ENCODE measurements at regions not wholly inside any gene's neighbourhood (a gene's known extent, or its start where the extent isn't known, plus 50 kb on each side); places are given as distances from the start of the nearest gene placed in this dataset.

- in situ Hi-C loops (cut with MboI), result no loop called here
- Histone ChIP-seq H3F3A (ENCODE audit: insufficient read depth) (no peaks in the 10 kb centered on the region), H4K20me1 (ENCODE audit: insufficient read depth) (no peaks in the 10 kb centered on the region), H2AFZ (no peak overlapping the region), H3K9me2 (ENCODE audit: insufficient read depth) (no peaks in the 10 kb centered on the region), H3K4me3 (no peak overlapping the region), H3K27ac (no peak overlapping the region), H3K4me1 (ENCODE audit: insufficient read depth) (peaks cover 10% of the 10 kb centered on the region; the same call in 1 of the 2 replicates), H3K79me2 (ENCODE audit: insufficient read depth) (no peaks in the 10 kb centered on the region), H3K9me3 (ENCODE audit: low read depth) (no peaks in the 10 kb centered on the region), H3K27me3 (replicated peaks; ENCODE audit: insufficient read depth) (no peaks in the 10 kb centered on the region), H3K4me2 (ENCODE audit: unreplicated experiment) (no peak overlapping the region), H3K9ac (no peak overlapping the region), H3K36me3 (ENCODE audit: low read depth) (no peaks in the 10 kb centered on the region)
- no peak for TF ChIP-seq EZH2phosphoT487 (IDR thresholded peaks at IDR 0.05; ENCODE audit: insufficient read depth, low read depth)
- TF ChIP-seq EZH2 (IDR thresholded peaks at IDR 0.05; ENCODE audit: insufficient read depth, poor library complexity, severe bottlenecking), result no peak
- DNase-seq, result no peak
- WGBS, 2 experiments (ENCODE audit: low coverage in 1 of 2, low lambda C conversion rate in 2 of 2, missing lambda C conversion rate in 2 of 2), result 95 to 97% methylated on average over 2 of the region's 2 CpGs
Measured at GRCh38 chr14:51513933-51514332, 137.8 kb upstream of the FRMD6 start.

GRCh38 chr14:51515611-51516010 is 136.1 kb upstream of the FRMD6 start:
- Histone ChIP-seq H3K27me3 (replicated peaks; ENCODE audit: insufficient read depth) (no peaks in the 10 kb centered on the region), H3K4me2 (ENCODE audit: unreplicated experiment) (no peak overlapping the region), H3K9ac (no peak overlapping the region), H4K20me1 (ENCODE audit: insufficient read depth) (no peaks in the 10 kb centered on the region), H3K9me2 (ENCODE audit: insufficient read depth) (peaks cover 1% of the 10 kb centered on the region; the same call in 1 of the 2 replicates), H3K36me3 (ENCODE audit: low read depth) (no peaks in the 10 kb centered on the region), H3K4me1 (ENCODE audit: insufficient read depth) (peaks cover 22% of the 10 kb centered on the region), H3K27ac (no peak overlapping the region), H2AFZ (no peak overlapping the region), H3K4me3 (no peak overlapping the region), H3K79me2 (ENCODE audit: insufficient read depth) (no peaks in the 10 kb centered on the region), H3K9me3 (ENCODE audit: low read depth) (no peaks in the 10 kb centered on the region), H3F3A (ENCODE audit: insufficient read depth) (peaks cover 11% of the 10 kb centered on the region; the same call in 1 of the 2 replicates)
- TF ChIP-seq EZH2phosphoT487 (IDR thresholded peaks at IDR 0.05; ENCODE audit: insufficient read depth, low read depth) (no peak), EZH2 (IDR thresholded peaks at IDR 0.05; ENCODE audit: insufficient read depth, poor library complexity, severe bottlenecking) (no peak)
- WGBS, 2 experiments (ENCODE audit: low coverage in 1 of 2, low lambda C conversion rate in 2 of 2, missing lambda C conversion rate in 2 of 2), result 90 to 96% methylated on average over 3 of the region's 3 CpGs
- no peak for DNase-seq
- in situ Hi-C loops (cut with MboI), result no loop called here

- H3K9me2 ChIP-seq (ENCODE audit: insufficient read depth), result peaks cover 5% of the 10 kb centered on the region; the same call in 1 of the 2 replicates
- no peak overlapping the region for H3K27ac ChIP-seq
- H3F3A ChIP-seq (ENCODE audit: insufficient read depth), result peaks cover 22% of the 10 kb centered on the region
- H3K79me2 ChIP-seq (ENCODE audit: insufficient read depth), result no peaks in the 10 kb centered on the region
- H3K4me1 ChIP-seq (ENCODE audit: insufficient read depth), result peaks cover 25% of the 10 kb centered on the region
- no peak for DNase-seq
- H2AFZ ChIP-seq, result no peak overlapping the region
- no peak for TF ChIP-seq EZH2 (IDR thresholded peaks at IDR 0.05; ENCODE audit: insufficient read depth, poor library complexity, severe bottlenecking)
- WGBS, 2 experiments (ENCODE audit: low coverage in 1 of 2, low lambda C conversion rate in 2 of 2, missing lambda C conversion rate in 2 of 2), result 48 to 52% methylated on average over 4 of the region's 4 CpGs
- H3K36me3 ChIP-seq (ENCODE audit: low read depth), result no peaks in the 10 kb centered on the region
- in situ Hi-C loops (cut with MboI), result no loop called here
- no peak overlapping the region for H3K4me2 ChIP-seq (ENCODE audit: unreplicated experiment)
- no peaks in the 10 kb centered on the region for H3K27me3 ChIP-seq (replicated peaks; ENCODE audit: insufficient read depth)
- H3K9ac ChIP-seq, result no peak overlapping the region
- H3K9me3 ChIP-seq (ENCODE audit: low read depth), result no peaks in the 10 kb centered on the region
- no peak overlapping the region for H3K4me3 ChIP-seq
- no peaks in the 10 kb centered on the region for H4K20me1 ChIP-seq (ENCODE audit: insufficient read depth)
Measured at GRCh38 chr14:51516706-51517395, 134.9 kb upstream of the FRMD6 start.

- no peaks in the 10 kb centered on the region for H3K79me2 ChIP-seq (ENCODE audit: insufficient read depth)
- no peaks in the 10 kb centered on the region for H3K9me3 ChIP-seq (ENCODE audit: low read depth)
- peaks cover 5% of the 10 kb centered on the region; the same call in 1 of the 2 replicates for H3K9me2 ChIP-seq (ENCODE audit: insufficient read depth)
- H4K20me1 ChIP-seq (ENCODE audit: insufficient read depth), result no peaks in the 10 kb centered on the region
- peaks cover 33% of the 10 kb centered on the region for H3K4me1 ChIP-seq (ENCODE audit: insufficient read depth)
- in situ Hi-C loops (cut with MboI), result no loop called here
- H3K27me3 ChIP-seq (replicated peaks; ENCODE audit: insufficient read depth), result no peaks in the 10 kb centered on the region
- no peak overlapping the region for H3K27ac ChIP-seq
- peaks cover 32% of the 10 kb centered on the region for H3F3A ChIP-seq (ENCODE audit: insufficient read depth)
- DNase-seq, result no peak
- H3K9ac ChIP-seq, result no peak overlapping the region
- 94 to 99% methylated on average over 3 of the region's 3 CpGs for WGBS, 2 experiments (ENCODE audit: low coverage in 1 of 2, low lambda C conversion rate in 2 of 2, missing lambda C conversion rate in 2 of 2)
- no peak overlapping the region for H2AFZ ChIP-seq
- TF ChIP-seq EZH2 (IDR thresholded peaks at IDR 0.05; ENCODE audit: insufficient read depth, poor library complexity, severe bottlenecking) (no peak), EZH2phosphoT487 (IDR thresholded peaks at IDR 0.05; ENCODE audit: insufficient read depth, low read depth) (no peak)
- no peak overlapping the region for H3K4me3 ChIP-seq
- H3K36me3 ChIP-seq (ENCODE audit: low read depth), result no peaks in the 10 kb centered on the region
- H3K4me2 ChIP-seq (ENCODE audit: unreplicated experiment), result no peak overlapping the region
Measured at GRCh38 chr14:51518280-51518679, 133.4 kb upstream of the FRMD6 start.
